CD14-positive monocyte (primary cell): ENCODE measurements at regions not wholly inside any gene's neighbourhood (a gene's known extent, or its start where the extent isn't known, plus 50 kb on each side); places are given as distances from the start of the nearest gene placed in this dataset.

Experiments
- DNase-seq, 3 donors: peaks; one replicate each; pipeline ENCODE4 v3.0.0-alpha.2; 2011 to 2022
- H2AFZ ChIP-seq: 2 replicates; pipeline ENCODE4 v1.6.0; 2012; ENCODE audit warnings: mild to moderate bottlenecking, low read depth, low read length, inconsistent platforms; ENCODE audit not compliant: insufficient read depth, poor library complexity, severe bottlenecking
- H3K27ac ChIP-seq, 2 donors: 1 replicate in 1 of 2; 2 replicates in 1 of 2; pipeline ENCODE4 v1.5.1; 2012 to 2013; ENCODE audit warnings: low read length in 2 of 2, control low read depth in 1 of 2, inconsistent platforms in 1 of 2, low read depth in 1 of 2, mild to moderate bottlenecking in 1 of 2
- H3K27me3 ChIP-seq, 2 donors: one replicate each; pipeline versions ENCODE4 v1.6.0 to v1.6.1; 2011 to 2013; ENCODE audit warnings: low read length in 2 of 2; ENCODE audit not compliant: control insufficient read depth in 2 of 2, insufficient read depth in 2 of 2
- H3K36me3 ChIP-seq, 2 donors: replicated peaks in 1 of 2; 1 replicate in 1 of 2; 2 replicates in 1 of 2; pipeline versions ENCODE4 v1.5.1 to v1.6.1; 2012 to 2013; ENCODE audit warnings: low read length in 2 of 2, control low read depth in 1 of 2, inconsistent platforms in 1 of 2, mild to moderate bottlenecking in 1 of 2; ENCODE audit not compliant: insufficient read depth in 2 of 2, control insufficient read depth in 1 of 2
- H3K4me1 ChIP-seq, 2 donors: 1 replicate in 1 of 2; 2 replicates in 1 of 2; pipeline versions ENCODE4 v1.5.1 to v1.6.1; 2012 to 2013; ENCODE audit warnings: low read length in 2 of 2, control low read depth in 1 of 2, inconsistent platforms in 1 of 2, mild to moderate bottlenecking in 1 of 2, moderate library complexity in 1 of 2; ENCODE audit not compliant: insufficient read depth in 2 of 2, control insufficient read depth in 1 of 2
- H3K4me2 ChIP-seq: replicated peaks from 2 replicates; pipeline ENCODE3; 2012; ENCODE audit warnings: low read length, moderate library complexity, mild to moderate bottlenecking; ENCODE audit not compliant: poor library complexity, severe bottlenecking; ENCODE audit errors: extremely low read depth
- H3K4me3 ChIP-seq, 3 experiments: fragments of 200-600 bp in 1 of 3; sonication (generic) in 1 of 3; replicated peaks in 1 of 3; 1 replicate in 2 of 3; 2 replicates in 1 of 3; pipeline ENCODE4 v1.5.1; 2011 to 2013; ENCODE audit warnings: low read length in 3 of 3, mild to moderate bottlenecking in 3 of 3, control low read depth in 2 of 3, low read depth in 2 of 3, inconsistent platforms in 1 of 3, moderate library complexity in 1 of 3
- H3K79me2 ChIP-seq: 2 replicates; pipeline ENCODE4 v1.6.0; 2012; ENCODE audit warnings: mild to moderate bottlenecking, control low read depth, inconsistent platforms, low read length, moderate library complexity; ENCODE audit not compliant: insufficient read depth
- H3K9ac ChIP-seq: 2 replicates; pipeline ENCODE4 v1.6.0; 2017; ENCODE audit warnings: low read length, mild to moderate bottlenecking; ENCODE audit not compliant: insufficient read depth, poor library complexity, severe bottlenecking
- H3K9me3 ChIP-seq, 2 donors: replicated peaks in 1 of 2; 1 replicate in 1 of 2; 2 replicates in 1 of 2; pipeline versions ENCODE4 v1.5.1 to v1.6.1; 2012 to 2013; ENCODE audit warnings: low read length in 2 of 2, control low read depth in 1 of 2; ENCODE audit not compliant: control insufficient read depth in 1 of 2, insufficient read depth in 1 of 2
- H4K20me1 ChIP-seq: 2 replicates; pipeline ENCODE4 v1.6.0; 2012; ENCODE audit warnings: mild to moderate bottlenecking, low read length, control low read depth, moderate library complexity; ENCODE audit not compliant: insufficient read depth
- H3K27ac Mint-ChIP-seq, 7 donors: one replicate each; pipeline ENCODE4 v1.8.0; 2020; ENCODE audit warnings: mild to moderate bottlenecking in 7 of 7, mixed read lengths in 7 of 7, moderate library complexity in 6 of 7, inconsistent platforms in 2 of 7
- H3K27me3 Mint-ChIP-seq, 3 donors: one replicate each; pipeline ENCODE4 v1.8.0; 2021 to 2022; ENCODE audit warnings: low read depth in 3 of 3, mild to moderate bottlenecking in 3 of 3, mixed read lengths in 3 of 3, moderate library complexity in 3 of 3, inconsistent platforms in 1 of 3
- H3K36me3 Mint-ChIP-seq, 2 donors: one replicate each; pipeline ENCODE4 v1.8.0; 2020; ENCODE audit warnings: mixed read lengths in 2 of 2, inconsistent platforms in 1 of 2, mild to moderate bottlenecking in 1 of 2
- H3K4me1 Mint-ChIP-seq: one replicate; pipeline ENCODE4 v1.8.0; 2020; ENCODE audit warnings: mild to moderate bottlenecking, mixed read lengths
- H3K4me3 Mint-ChIP-seq, 2 donors: one replicate each; pipeline ENCODE4 v1.8.0; 2020; ENCODE audit warnings: mild to moderate bottlenecking in 2 of 2, mixed read lengths in 2 of 2, moderate library complexity in 1 of 2
- H3K9me3 Mint-ChIP-seq, 7 donors: one replicate each; pipeline ENCODE4 v1.8.0; 2020 to 2022; ENCODE audit warnings: mixed read lengths in 7 of 7, mild to moderate bottlenecking in 6 of 7, moderate library complexity in 6 of 7, inconsistent platforms in 2 of 7
- WGBS: methylation state at CpG from one replicate; pipeline ENCODE4 v1.1.5; 2013; ENCODE audit warnings: missing lambda C conversion rate; ENCODE audit not compliant: insufficient coverage; 5-methylcytosine and 5-hydroxymethylcytosine counted together
- intact Hi-C, 2 donors: fragments of 100-400 bp; cut with micrococcal nuclease; formaldehyde crosslinking; loops; one replicate each; pipeline versions ENCODE4 v1.15.0 to v1.15.1; 2023
- TF ChIP-seq, protein P1 (sequence below): fragments of 200-600 bp; IDR thresholded peaks from one replicate; pipeline ENCODE4 v1.8.0; 2022; ENCODE audit warnings: antibody characterized with exemption, mild to moderate bottlenecking

DNA sequence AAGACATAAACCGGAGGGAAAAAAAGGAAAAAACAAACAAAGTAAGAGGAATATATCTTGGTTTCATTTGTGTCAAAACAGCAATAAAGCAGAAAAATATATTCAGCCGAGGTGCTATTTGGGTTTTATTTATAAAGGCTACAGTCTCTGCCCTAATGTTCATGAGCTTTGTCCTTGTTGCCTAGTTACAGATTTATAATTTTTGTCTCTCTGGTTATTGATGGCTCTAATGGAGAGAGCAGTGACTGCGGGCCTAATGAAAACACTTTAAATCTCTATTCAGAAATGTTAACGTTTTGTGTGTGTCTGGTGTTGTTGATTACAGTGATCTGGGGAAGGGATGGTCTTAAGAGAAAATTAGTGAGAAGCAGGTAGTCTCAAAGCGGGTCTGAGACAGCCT is 854.0 kb upstream of the LRRTM1 start:
- no peak overlapping the region for H3K4me3 Mint-ChIP-seq
- peaks cover 0 to 7% of the 10 kb centered on the region in 2 donors for H3K9me3 ChIP-seq
- no peaks in the 10 kb centered on the region for H3K4me1 ChIP-seq
- no peak overlapping the region for H3K27ac ChIP-seq
- TF ChIP-seq, protein P1, sequence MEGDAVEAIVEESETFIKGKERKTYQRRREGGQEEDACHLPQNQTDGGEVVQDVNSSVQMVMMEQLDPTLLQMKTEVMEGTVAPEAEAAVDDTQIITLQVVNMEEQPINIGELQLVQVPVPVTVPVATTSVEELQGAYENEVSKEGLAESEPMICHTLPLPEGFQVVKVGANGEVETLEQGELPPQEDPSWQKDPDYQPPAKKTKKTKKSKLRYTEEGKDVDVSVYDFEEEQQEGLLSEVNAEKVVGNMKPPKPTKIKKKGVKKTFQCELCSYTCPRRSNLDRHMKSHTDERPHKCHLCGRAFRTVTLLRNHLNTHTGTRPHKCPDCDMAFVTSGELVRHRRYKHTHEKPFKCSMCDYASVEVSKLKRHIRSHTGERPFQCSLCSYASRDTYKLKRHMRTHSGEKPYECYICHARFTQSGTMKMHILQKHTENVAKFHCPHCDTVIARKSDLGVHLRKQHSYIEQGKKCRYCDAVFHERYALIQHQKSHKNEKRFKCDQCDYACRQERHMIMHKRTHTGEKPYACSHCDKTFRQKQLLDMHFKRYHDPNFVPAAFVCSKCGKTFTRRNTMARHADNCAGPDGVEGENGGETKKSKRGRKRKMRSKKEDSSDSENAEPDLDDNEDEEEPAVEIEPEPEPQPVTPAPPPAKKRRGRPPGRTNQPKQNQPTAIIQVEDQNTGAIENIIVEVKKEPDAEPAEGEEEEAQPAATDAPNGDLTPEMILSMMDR, result no peak
- no peak overlapping the region for H3K4me2 ChIP-seq
- H3K27me3 ChIP-seq, result no peaks in the 10 kb centered on the region
- no peaks in the 10 kb centered on the region for H4K20me1 ChIP-seq
- H3K36me3 ChIP-seq, result no peaks in the 10 kb centered on the region
- 76% methylated on average over 3 of the region's 5 CpGs for whole genome bisulfite sequencing
- no peak overlapping the region for H2AFZ ChIP-seq
- no peak overlapping the region for H3K4me3 ChIP-seq
- no peaks in the 10 kb centered on the region for H3K79me2 ChIP-seq
- intact Hi-C loops, result no loop called here
- no peak overlapping the region for H3K27ac Mint-ChIP-seq
- peaks cover 0 to 2% (median 2%) of the 10 kb centered on the region in 3 donors for H3K27me3 Mint-ChIP-seq
- no peaks in the 10 kb centered on the region for H3K4me1 Mint-ChIP-seq
- DNase-seq, result no peak
- peaks cover 0 to 5% (median 0%) of the 10 kb centered on the region in 7 donors for H3K9me3 Mint-ChIP-seq
- H3K36me3 Mint-ChIP-seq, result no peaks in the 10 kb centered on the region
- no peak overlapping the region for H3K9ac ChIP-seq

- H3K27me3 Mint-ChIP-seq, result peaks cover 0 to 1% (median 0%) of the 10 kb centered on the region in 3 donors
- 57% methylated on average over 1 of the region's 4 CpGs for WGBS
- intact Hi-C loops, result no loop called here
- H3K27ac Mint-ChIP-seq, result no peak overlapping the region
- no peaks in the 10 kb centered on the region for H3K36me3 Mint-ChIP-seq
- H3K9me3 Mint-ChIP-seq, result peaks cover 0 to 13% (median 8%) of the 10 kb centered on the region in 7 donors
- no peak overlapping the region for H3K4me2 ChIP-seq
- H3K9me3 ChIP-seq, result peaks cover 9 to 19% of the 10 kb centered on the region in 2 donors
- H3K27me3 ChIP-seq, result no peaks in the 10 kb centered on the region
- H3K4me3 Mint-ChIP-seq, result no peak overlapping the region
- TF ChIP-seq, protein P1, result no peak
- no peak overlapping the region for H2AFZ ChIP-seq
- H3K4me1 Mint-ChIP-seq, result no peaks in the 10 kb centered on the region
- no peaks in the 10 kb centered on the region for H3K4me1 ChIP-seq
- no peaks in the 10 kb centered on the region for H3K36me3 ChIP-seq
- no peaks in the 10 kb centered on the region for H3K79me2 ChIP-seq
- H4K20me1 ChIP-seq, result no peaks in the 10 kb centered on the region
- DNase-seq, result no peak
- H3K9ac ChIP-seq, result no peak overlapping the region
- no peak overlapping the region for H3K4me3 ChIP-seq
- no peak overlapping the region for H3K27ac ChIP-seq
These were observed 843.8 kb upstream of the LRRTM1 start for GRCh38 chr2:81148323-81148722.
